Kidney epithelial cell (primary cell): ENCODE measurements at regions not wholly inside any gene's neighbourhood (a gene's known extent, or its start where the extent isn't known, plus 50 kb on each side); places are given as distances from the start of the nearest gene placed in this dataset.

ENCODE experiments used
- DNase-seq: peaks from one replicate; pipeline ENCODE4 v3.0.0-alpha.2; 2010; ENCODE audit warnings: low read depth
- H3K27me3 ChIP-seq: 2 replicates; pipeline ENCODE4 v1.6.0; 2011; ENCODE audit warnings: low read length; ENCODE audit not compliant: control insufficient read depth, insufficient read depth
- H3K36me3 ChIP-seq: 2 replicates; pipeline ENCODE4 v1.5.1; 2011; ENCODE audit warnings: low read length; ENCODE audit not compliant: control insufficient read depth, insufficient read depth
- H3K4me3 ChIP-seq: 2 replicates; pipeline ENCODE4 v1.5.1; 2011; ENCODE audit warnings: low read depth, mild to moderate bottlenecking, control low read depth, low read length
- CTCF ChIP-seq: IDR thresholded peaks from 2 replicates; pipeline ENCODE4 v1.5.1; 2011; ENCODE audit warnings: mild to moderate bottlenecking, moderate library complexity, low read length, control low read depth, inconsistent platforms; ENCODE audit not compliant: insufficient read depth, poor library complexity, severe bottlenecking

GRCh38 chr14:25602106-25602505 is 552.2 kb upstream of the STXBP6 start:
- Histone ChIP-seq H3K27me3 (no peaks in the 10 kb centered on the region), H3K4me3 (no peak overlapping the region), H3K36me3 (no peaks in the 10 kb centered on the region)
- DNase-seq: no peak
- no peak for TF ChIP-seq CTCF

- no peak for DNase-seq
Observed at GRCh38 chr14:25588751-25589150, 538.8 kb upstream of the STXBP6 start.

GRCh38 chr14:25574628-25575325 is 524.8 kb upstream of the STXBP6 start:
- no peak for TF ChIP-seq CTCF
- no peaks in the 10 kb centered on the region for H3K27me3 ChIP-seq
- no peaks in the 10 kb centered on the region for H3K36me3 ChIP-seq
- no peak overlapping the region for H3K4me3 ChIP-seq
- no peak for DNase-seq

More at GRCh38 chr14:25588751-25589150, 538.8 kb upstream of the STXBP6 start:
- Histone ChIP-seq H3K36me3 (no peaks in the 10 kb centered on the region), H3K4me3 (no peak overlapping the region), H3K27me3 (no peaks in the 10 kb centered on the region)
- no peak for TF ChIP-seq CTCF

- no peak for DNase-seq
- Histone ChIP-seq H3K36me3 (no peaks in the 10 kb centered on the region), H3K4me3 (no peak overlapping the region), H3K27me3 (no peaks in the 10 kb centered on the region)
- TF ChIP-seq CTCF: no peak
Observed at GRCh38 chr14:25570483-25570882, 520.5 kb upstream of the STXBP6 start.

GRCh38 chr14:25557466-25557865 is 507.5 kb upstream of the STXBP6 start:
- Histone ChIP-seq H3K27me3 (no peaks in the 10 kb centered on the region), H3K36me3 (no peaks in the 10 kb centered on the region), H3K4me3 (no peak overlapping the region)
- TF ChIP-seq CTCF: no peak
- no peak for DNase-seq

- no peak for TF ChIP-seq CTCF
- H3K4me3 ChIP-seq: no peak overlapping the region
- DNase-seq: no peak
- H3K36me3 ChIP-seq: no peaks in the 10 kb centered on the region
- no peaks in the 10 kb centered on the region for H3K27me3 ChIP-seq
Observed at GRCh38 chr14:25552826-25553225, 502.9 kb upstream of the STXBP6 start.
